HEK293 (cell line): ENCODE measurements at regions not wholly inside any gene's neighbourhood (a gene's known extent, or its start where the extent isn't known, plus 50 kb on each side); places are given as distances from the start of the nearest gene placed in this dataset.

Experiments
- ZNF121 ChIP-seq: fragments of 450-650 bp; formaldehyde crosslinking; IDR thresholded peaks from 2 replicates; pipeline ENCODE4 v1.5.1; 2016; ENCODE audit warnings: missing biosample characterization, missing genetic modification characterization
- ZNF211 ChIP-seq: fragments of 450-650 bp; formaldehyde crosslinking; IDR thresholded peaks from 2 replicates; pipeline ENCODE4 v1.5.1; 2016; ENCODE audit warnings: low read depth, missing biosample characterization, missing genetic modification characterization
- ZNF274 ChIP-seq, 2 experiments: fragments of 200-500 bp in 1 of 2; fragments of 450-650 bp in 1 of 2; sonication (Bioruptor generic) in 1 of 2; formaldehyde crosslinking in 1 of 2; IDR thresholded peaks; 2 replicates each; pipeline versions ENCODE4 v1.5.1 to v1.6.1; 2014 to 2016; ENCODE audit warnings: borderline replicate concordance in 1 of 2, inconsistent platforms in 1 of 2, low read length in 1 of 2, missing biosample characterization in 1 of 2, missing genetic modification characterization in 1 of 2
- ZNF37A ChIP-seq: fragments of 450-650 bp; IDR thresholded peaks from 2 replicates; pipeline ENCODE4 v1.5.1; 2018; ENCODE audit warnings: missing biosample characterization, missing genetic modification characterization
- ZNF549 ChIP-seq: fragments of 450-650 bp; IDR thresholded peaks from 2 replicates; pipeline ENCODE4 v1.5.1; 2018; ENCODE audit warnings: missing biosample characterization, missing genetic modification characterization, mild to moderate bottlenecking, inconsistent platforms, moderate library complexity
- TF ChIP-seq, protein P1 (sequence below): fragments of 450-650 bp; formaldehyde crosslinking; IDR thresholded peaks from 2 replicates; pipeline ENCODE4 v1.5.1; 2016; ENCODE audit warnings: missing biosample characterization, missing genetic modification characterization
- TF ChIP-seq, protein P2 (sequence below): fragments of 450-650 bp; formaldehyde crosslinking; IDR thresholded peaks from 2 replicates; pipeline ENCODE4 v1.5.1; 2016; ENCODE audit warnings: missing biosample characterization, missing genetic modification characterization
- TF ChIP-seq, protein P3 (sequence below): fragments of 450-650 bp; formaldehyde crosslinking; IDR thresholded peaks from 2 replicates; pipeline ENCODE4 v1.5.1; 2016; ENCODE audit warnings: missing biosample characterization, missing genetic modification characterization
- TF ChIP-seq, protein P4 (sequence below): fragments of 450-650 bp; formaldehyde crosslinking; optimal IDR thresholded peaks from 2 replicates; pipeline ENCODE3; 2016; ENCODE audit warnings: missing biosample characterization, mild to moderate bottlenecking, missing genetic modification characterization
- TF ChIP-seq, protein P5 (sequence below): fragments of 450-650 bp; formaldehyde crosslinking; IDR thresholded peaks from 2 replicates; pipeline ENCODE4 v1.5.1; 2016; ENCODE audit warnings: missing biosample characterization, missing genetic modification characterization, low read depth

DNA sequence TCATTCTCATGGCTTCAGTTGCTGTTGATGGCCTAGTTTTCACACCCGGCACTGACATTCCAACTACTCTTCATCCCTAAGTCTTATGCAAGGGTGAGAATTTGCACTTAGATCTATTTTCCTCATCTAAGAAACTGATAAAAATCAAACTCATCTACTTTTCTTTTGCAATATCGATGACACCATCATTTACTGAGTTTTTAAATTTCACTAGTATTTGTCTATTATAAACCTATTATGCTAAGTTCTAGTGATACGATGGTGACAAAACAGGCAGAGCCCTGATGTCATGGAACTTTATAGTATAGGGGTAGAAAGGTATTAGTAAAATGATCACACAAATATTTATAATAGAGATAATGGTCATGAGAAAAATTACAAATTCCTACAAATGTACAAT is 167.9 kb upstream of the CITED2 start:
- TF ChIP-seq ZNF274 (IDR thresholded peaks at IDR 0.05; ENCODE audit: low read length), result no peak
- TF ChIP-seq ZNF274 (tag by site-specific recombination; IDR thresholded peaks at IDR 0.05; ENCODE audit: borderline replicate concordance), result no peak
- TF ChIP-seq, protein P1, sequence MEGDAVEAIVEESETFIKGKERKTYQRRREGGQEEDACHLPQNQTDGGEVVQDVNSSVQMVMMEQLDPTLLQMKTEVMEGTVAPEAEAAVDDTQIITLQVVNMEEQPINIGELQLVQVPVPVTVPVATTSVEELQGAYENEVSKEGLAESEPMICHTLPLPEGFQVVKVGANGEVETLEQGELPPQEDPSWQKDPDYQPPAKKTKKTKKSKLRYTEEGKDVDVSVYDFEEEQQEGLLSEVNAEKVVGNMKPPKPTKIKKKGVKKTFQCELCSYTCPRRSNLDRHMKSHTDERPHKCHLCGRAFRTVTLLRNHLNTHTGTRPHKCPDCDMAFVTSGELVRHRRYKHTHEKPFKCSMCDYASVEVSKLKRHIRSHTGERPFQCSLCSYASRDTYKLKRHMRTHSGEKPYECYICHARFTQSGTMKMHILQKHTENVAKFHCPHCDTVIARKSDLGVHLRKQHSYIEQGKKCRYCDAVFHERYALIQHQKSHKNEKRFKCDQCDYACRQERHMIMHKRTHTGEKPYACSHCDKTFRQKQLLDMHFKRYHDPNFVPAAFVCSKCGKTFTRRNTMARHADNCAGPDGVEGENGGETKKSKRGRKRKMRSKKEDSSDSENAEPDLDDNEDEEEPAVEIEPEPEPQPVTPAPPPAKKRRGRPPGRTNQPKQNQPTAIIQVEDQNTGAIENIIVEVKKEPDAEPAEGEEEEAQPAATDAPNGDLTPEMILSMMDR, result no peak
- no peak for TF ChIP-seq ZNF211 (tag by site-specific recombination)
- TF ChIP-seq, protein P2, sequence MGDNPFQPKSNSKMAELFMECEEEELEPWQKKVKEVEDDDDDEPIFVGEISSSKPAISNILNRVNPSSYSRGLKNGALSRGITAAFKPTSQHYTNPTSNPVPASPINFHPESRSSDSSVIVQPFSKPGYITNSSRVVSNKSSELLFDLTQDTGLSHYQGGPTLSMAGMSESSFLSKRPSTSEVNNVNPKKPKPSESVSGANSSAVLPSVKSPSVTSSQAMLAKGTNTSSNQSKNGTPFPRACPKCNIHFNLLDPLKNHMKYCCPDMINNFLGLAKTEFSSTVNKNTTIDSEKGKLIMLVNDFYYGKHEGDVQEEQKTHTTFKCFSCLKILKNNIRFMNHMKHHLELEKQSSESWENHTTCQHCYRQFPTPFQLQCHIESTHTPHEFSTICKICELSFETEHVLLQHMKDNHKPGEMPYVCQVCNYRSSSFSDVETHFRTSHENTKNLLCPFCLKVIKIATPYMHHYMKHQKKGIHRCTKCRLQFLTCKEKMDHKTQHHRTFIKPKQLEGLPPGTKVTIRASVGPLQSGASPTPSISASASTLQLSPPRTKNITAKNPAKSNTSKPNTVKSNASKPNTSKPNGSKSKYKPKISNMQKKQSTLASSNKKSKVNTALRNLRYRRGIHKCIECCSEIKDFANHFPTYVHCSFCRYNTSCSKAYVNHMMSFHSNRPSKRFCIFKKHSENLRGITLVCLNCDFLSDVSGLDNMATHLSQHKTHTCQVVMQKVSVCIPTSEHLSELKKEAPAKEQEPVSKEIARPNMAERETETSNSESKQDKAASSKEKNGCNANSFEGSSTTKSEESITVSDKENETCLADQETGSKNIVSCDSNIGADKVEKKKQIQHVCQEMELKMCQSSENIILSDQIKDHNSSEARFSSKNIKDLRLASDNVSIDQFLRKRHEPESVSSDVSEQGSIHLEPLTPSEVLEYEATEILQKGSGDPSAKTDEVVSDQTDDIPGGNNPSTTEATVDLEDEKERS (tag by site-specific recombination), result no peak
- TF ChIP-seq, protein P3, sequence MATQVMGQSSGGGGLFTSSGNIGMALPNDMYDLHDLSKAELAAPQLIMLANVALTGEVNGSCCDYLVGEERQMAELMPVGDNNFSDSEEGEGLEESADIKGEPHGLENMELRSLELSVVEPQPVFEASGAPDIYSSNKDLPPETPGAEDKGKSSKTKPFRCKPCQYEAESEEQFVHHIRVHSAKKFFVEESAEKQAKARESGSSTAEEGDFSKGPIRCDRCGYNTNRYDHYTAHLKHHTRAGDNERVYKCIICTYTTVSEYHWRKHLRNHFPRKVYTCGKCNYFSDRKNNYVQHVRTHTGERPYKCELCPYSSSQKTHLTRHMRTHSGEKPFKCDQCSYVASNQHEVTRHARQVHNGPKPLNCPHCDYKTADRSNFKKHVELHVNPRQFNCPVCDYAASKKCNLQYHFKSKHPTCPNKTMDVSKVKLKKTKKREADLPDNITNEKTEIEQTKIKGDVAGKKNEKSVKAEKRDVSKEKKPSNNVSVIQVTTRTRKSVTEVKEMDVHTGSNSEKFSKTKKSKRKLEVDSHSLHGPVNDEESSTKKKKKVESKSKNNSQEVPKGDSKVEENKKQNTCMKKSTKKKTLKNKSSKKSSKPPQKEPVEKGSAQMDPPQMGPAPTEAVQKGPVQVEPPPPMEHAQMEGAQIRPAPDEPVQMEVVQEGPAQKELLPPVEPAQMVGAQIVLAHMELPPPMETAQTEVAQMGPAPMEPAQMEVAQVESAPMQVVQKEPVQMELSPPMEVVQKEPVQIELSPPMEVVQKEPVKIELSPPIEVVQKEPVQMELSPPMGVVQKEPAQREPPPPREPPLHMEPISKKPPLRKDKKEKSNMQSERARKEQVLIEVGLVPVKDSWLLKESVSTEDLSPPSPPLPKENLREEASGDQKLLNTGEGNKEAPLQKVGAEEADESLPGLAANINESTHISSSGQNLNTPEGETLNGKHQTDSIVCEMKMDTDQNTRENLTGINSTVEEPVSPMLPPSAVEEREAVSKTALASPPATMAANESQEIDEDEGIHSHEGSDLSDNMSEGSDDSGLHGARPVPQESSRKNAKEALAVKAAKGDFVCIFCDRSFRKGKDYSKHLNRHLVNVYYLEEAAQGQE (tag by site-specific recombination), result no peak
- TF ChIP-seq, protein P4, sequence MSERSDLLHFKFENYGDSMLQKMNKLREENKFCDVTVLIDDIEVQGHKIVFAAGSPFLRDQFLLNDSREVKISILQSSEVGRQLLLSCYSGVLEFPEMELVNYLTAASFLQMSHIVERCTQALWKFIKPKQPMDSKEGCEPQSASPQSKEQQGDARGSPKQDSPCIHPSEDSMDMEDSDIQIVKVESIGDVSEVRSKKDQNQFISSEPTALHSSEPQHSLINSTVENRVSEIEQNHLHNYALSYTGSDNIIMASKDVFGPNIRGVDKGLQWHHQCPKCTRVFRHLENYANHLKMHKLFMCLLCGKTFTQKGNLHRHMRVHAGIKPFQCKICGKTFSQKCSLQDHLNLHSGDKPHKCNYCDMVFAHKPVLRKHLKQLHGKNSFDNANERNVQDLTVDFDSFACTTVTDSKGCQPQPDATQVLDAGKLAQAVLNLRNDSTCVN (tag by site-specific recombination), result no peak
- TF ChIP-seq, protein P5, sequence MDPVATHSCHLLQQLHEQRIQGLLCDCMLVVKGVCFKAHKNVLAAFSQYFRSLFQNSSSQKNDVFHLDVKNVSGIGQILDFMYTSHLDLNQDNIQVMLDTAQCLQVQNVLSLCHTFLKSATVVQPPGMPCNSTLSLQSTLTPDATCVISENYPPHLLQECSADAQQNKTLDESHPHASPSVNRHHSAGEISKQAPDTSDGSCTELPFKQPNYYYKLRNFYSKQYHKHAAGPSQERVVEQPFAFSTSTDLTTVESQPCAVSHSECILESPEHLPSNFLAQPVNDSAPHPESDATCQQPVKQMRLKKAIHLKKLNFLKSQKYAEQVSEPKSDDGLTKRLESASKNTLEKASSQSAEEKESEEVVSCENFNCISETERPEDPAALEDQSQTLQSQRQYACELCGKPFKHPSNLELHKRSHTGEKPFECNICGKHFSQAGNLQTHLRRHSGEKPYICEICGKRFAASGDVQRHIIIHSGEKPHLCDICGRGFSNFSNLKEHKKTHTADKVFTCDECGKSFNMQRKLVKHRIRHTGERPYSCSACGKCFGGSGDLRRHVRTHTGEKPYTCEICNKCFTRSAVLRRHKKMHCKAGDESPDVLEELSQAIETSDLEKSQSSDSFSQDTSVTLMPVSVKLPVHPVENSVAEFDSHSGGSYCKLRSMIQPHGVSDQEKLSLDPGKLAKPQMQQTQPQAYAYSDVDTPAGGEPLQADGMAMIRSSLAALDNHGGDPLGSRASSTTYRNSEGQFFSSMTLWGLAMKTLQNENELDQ (tag by site-specific recombination), result no peak
- no peak for TF ChIP-seq ZNF549 (tag by site-specific recombination)
- no peak for TF ChIP-seq ZNF121 (tag by site-specific recombination)
- TF ChIP-seq ZNF37A (tag by site-specific recombination), result no peak
